ENCODE measurements at regions not wholly inside any gene's neighbourhood (a gene's known extent, or its start where the extent isn't known, plus 50 kb on each side); places are given as distances from the start of the nearest gene placed in this dataset.

GRCh38 chr2:41851554-41851953 lies 196.3 kb upstream of the PKDCC start:
- POLR2A ChIA-PET, result interaction anchor here (2.0 kb wide), 1 partner anchor 11 kb away, joined by 4 read pairs; no protein-coding TSS in a partner anchor
- no peak for FAIRE-seq
- CTCF ChIA-PET, result interaction anchor here (0.8 to 19.2 kb wide), 7 partner anchors 9 to 244 kb away, joined by 3 to 715 read pairs (median 15); no protein-coding TSS in a partner anchor
- Histone ChIP-seq H3K27ac (peak overlapping the region; percentile 32 to 55; a peak in 4 of 6 replicates), H3K4me2 (no peak overlapping the region), H3K4me1 (peaks cover 49% of the 10 kb centered on the region), H3K9me3 (no peaks in the 10 kb centered on the region), H3K4me3 (no peak overlapping the region)
- no peak for ATAC-seq
- WGBS (ENCODE audit: missing lambda C conversion rate), result 67% methylated on average over 5 of the region's 5 CpGs
- no peak for DNase-seq (ENCODE audit: low read depth in 1 of 2, low spot score in 1 of 2)
- TF ChIP-seq ELK1 (IDR thresholded peaks at IDR 0.05; ENCODE audit: low read depth, low read length) (no peak), EHF (CRISPR knock-in tag; IDR thresholded peaks at IDR 0.05) (no peak), RCOR1 (IDR thresholded peaks at IDR 0.05; ENCODE audit: low read depth, low read length) (no peak), HOXB13 (CRISPR knock-in tag; IDR thresholded peaks at IDR 0.05; ENCODE audit: low read depth) (no peak), HDAC2 (IDR thresholded peaks at IDR 0.05) (no peak), JUNB (IDR thresholded peaks at IDR 0.05) (no peak), CHD4 (IDR thresholded peaks at IDR 0.05; ENCODE audit: borderline replicate concordance) (no peak), FOSL2 (IDR thresholded peaks at IDR 0.05) (no peak), FOSL2 (CRISPR knock-in tag; IDR thresholded peaks at IDR 0.05) (no peak), ZC3H11A (IDR thresholded peaks at IDR 0.05) (no peak), E2F6 (IDR thresholded peaks at IDR 0.05; ENCODE audit: borderline replicate concordance, low read depth) (no peak), USF2 (IDR thresholded peaks at IDR 0.05) (no peak), ZFP36 (IDR thresholded peaks at IDR 0.05; ENCODE audit: borderline replicate concordance, partially characterized antibody) (no peak), MAZ (IDR thresholded peaks at IDR 0.05; ENCODE audit: borderline replicate concordance, low read depth, low read length) (no peak), TP53 (CRISPR knock-in tag; IDR thresholded peaks at IDR 0.05) (no peak)

GRCh38 chr2:41853427-41854191 lies 194.2 kb upstream of the PKDCC start:
- peak overlapping the region; percentile 26 for H3K4me2 ChIP-seq
- TF ChIP-seq HDAC2 (IDR thresholded peaks at IDR 0.05), result no peak
- no peak for TF ChIP-seq BCL3 (IDR thresholded peaks at IDR 0.05)
- no peak for TF ChIP-seq KDM5A (IDR thresholded peaks at IDR 0.05)
- TF ChIP-seq CEBPB (IDR thresholded peaks at IDR 0.05), result peak; percentile 74 to 93; a peak in 3 of 4 replicates
- no peak for TF ChIP-seq CHD2 (IDR thresholded peaks at IDR 0.05; ENCODE audit: low read length, partially characterized antibody)
- TF ChIP-seq POLR2A (IDR thresholded peaks at IDR 0.05; ENCODE audit: low read length), result no peak
- no peak for TF ChIP-seq PHF8 (IDR thresholded peaks at IDR 0.05; ENCODE audit: borderline replicate concordance, low read depth)
- TF ChIP-seq HES2 (IDR thresholded peaks at IDR 0.05), result no peak
- TF ChIP-seq NR3C1 (IDR thresholded peaks at IDR 0.05), result no peak
- peak; percentile 98 for TF ChIP-seq CTCF (IDR thresholded peaks at IDR 0.05)
- no peak for TF ChIP-seq RARB (CRISPR knock-in tag; IDR thresholded peaks at IDR 0.05)
- 0 out of 2 replicates have a peak, but pooled peaks have one; percentile 5 for TF ChIP-seq KDM1A (IDR thresholded peaks at IDR 0.05; ENCODE audit: low read depth)
- peak; percentile 99 for TF ChIP-seq SMC3 (IDR thresholded peaks at IDR 0.05)
- TF ChIP-seq RAD21 (conservative IDR thresholded peaks at IDR 0.05 in 1 of 2, IDR thresholded peaks at IDR 0.05 in 1 of 2), result peak; percentile 99
- no peak for TF ChIP-seq HMGXB4 (CRISPR knock-in tag; IDR thresholded peaks at IDR 0.05; ENCODE audit: borderline replicate concordance)

More at GRCh38 chr2:41853427-41854191, 194.2 kb upstream of the PKDCC start:
- ATAC-seq (peak; percentile 83; a peak in 5 of 6 replicates), DNase-seq (ENCODE audit: low read depth in 1 of 2, low spot score in 1 of 2) (peak; percentile 61 to 77), FAIRE-seq (peak; percentile 39)
- ChIA-PET CTCF (interaction anchor here (0.6 to 19.2 kb wide), 73 partner anchors 8 to 856 kb away, joined by 3 to 715 read pairs (median 4); partner anchors contain the start of gene PKDCC), POLR2A (interaction anchor here (0.5 to 0.7 kb wide), 2 partner anchors 10 to 12 kb away, joined by 3 to 4 read pairs; no protein-coding TSS in a partner anchor)
- 4% methylated on average over 8 of the region's 8 CpGs for WGBS (ENCODE audit: missing lambda C conversion rate)
- H3K4me3 ChIP-seq, result no peak overlapping the region
- no peaks in the 10 kb centered on the region for H3K9me3 ChIP-seq
- H3K27ac ChIP-seq, result peak overlapping the region; percentile 57 to 70
- H3K4me1 ChIP-seq, result peaks cover 28% of the 10 kb centered on the region

Data from A549 (cell line).